OCI-LY1 (cell line): ENCODE measurements at regions not wholly inside any gene's neighbourhood (a gene's known extent, or its start where the extent isn't known, plus 50 kb on each side); places are given as distances from the start of the nearest gene placed in this dataset.

Experiments
- EZH2 ChIP-seq: fragments of 200-600 bp; sonication (generic), shearing (Covaris generic); IDR thresholded peaks from 2 replicates; pipeline ENCODE4 v1.8.0; 2017; ENCODE audit warnings: borderline replicate concordance, mixed run types, mild to moderate bottlenecking, antibody characterized with exemption, low read length, moderate library complexity, mixed read lengths
- TF ChIP-seq, protein P1 (sequence below): fragments of 200-600 bp; sonication (generic), shearing (Covaris generic); IDR thresholded peaks from 2 replicates; pipeline ENCODE4 v1.5.1; 2017; ENCODE audit warnings: mild to moderate bottlenecking, antibody characterized with exemption, low read length, moderate library complexity, mixed read lengths

DNA sequence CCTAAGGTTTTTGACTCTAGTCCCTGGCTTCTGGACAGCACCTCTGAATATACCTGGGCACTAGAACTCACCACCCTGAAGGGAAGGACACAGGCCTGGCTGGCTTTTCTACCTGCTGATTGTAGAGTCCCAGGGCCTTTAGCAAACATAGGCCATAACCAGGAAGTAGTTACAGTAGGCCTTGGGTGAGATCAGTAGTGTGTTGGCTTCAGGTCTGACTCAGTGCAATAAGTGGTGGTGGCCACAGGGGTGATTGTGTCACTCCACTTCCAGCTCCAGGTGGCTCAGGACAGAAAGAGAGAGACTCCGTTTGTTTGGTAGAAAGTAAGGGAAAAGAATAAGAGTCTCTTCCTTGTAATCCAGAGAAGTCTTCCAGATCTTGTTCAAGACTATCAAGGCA, 101.7 kb upstream of the LGALSL start:
- TF ChIP-seq, protein P1, sequence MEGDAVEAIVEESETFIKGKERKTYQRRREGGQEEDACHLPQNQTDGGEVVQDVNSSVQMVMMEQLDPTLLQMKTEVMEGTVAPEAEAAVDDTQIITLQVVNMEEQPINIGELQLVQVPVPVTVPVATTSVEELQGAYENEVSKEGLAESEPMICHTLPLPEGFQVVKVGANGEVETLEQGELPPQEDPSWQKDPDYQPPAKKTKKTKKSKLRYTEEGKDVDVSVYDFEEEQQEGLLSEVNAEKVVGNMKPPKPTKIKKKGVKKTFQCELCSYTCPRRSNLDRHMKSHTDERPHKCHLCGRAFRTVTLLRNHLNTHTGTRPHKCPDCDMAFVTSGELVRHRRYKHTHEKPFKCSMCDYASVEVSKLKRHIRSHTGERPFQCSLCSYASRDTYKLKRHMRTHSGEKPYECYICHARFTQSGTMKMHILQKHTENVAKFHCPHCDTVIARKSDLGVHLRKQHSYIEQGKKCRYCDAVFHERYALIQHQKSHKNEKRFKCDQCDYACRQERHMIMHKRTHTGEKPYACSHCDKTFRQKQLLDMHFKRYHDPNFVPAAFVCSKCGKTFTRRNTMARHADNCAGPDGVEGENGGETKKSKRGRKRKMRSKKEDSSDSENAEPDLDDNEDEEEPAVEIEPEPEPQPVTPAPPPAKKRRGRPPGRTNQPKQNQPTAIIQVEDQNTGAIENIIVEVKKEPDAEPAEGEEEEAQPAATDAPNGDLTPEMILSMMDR = no peak
- TF ChIP-seq EZH2 = no peak
